Trophoblast cell (in vitro differentiated cells and primary cell): ENCODE measurements at regions not wholly inside any gene's neighbourhood (a gene's known extent, or its start where the extent isn't known, plus 50 kb on each side); places are given as distances from the start of the nearest gene placed in this dataset.
"Not testable (repeated sequence)": the region's sequence is repeated elsewhere in the genome, so short reads cannot be mapped to it uniquely, and the experiment has no call there.

Source experiments
- DNase-seq, 2 donors: peaks; one replicate each; pipeline ENCODE4 v3.0.0-alpha.2; 2016
- H2AFZ ChIP-seq: 2 replicates; pipeline ENCODE4 v1.6.1; 2013; ENCODE audit warnings: low read length, moderate library complexity, mild to moderate bottlenecking; ENCODE audit not compliant: insufficient read depth, poor library complexity
- H2AK5ac ChIP-seq: 2 replicates; pipeline ENCODE4 v1.6.1; 2013; ENCODE audit warnings: mild to moderate bottlenecking, low read length
- H2BK120ac ChIP-seq: 2 replicates; pipeline ENCODE4 v1.6.1; 2013; ENCODE audit warnings: low read length, mild to moderate bottlenecking, moderate library complexity; ENCODE audit not compliant: insufficient read depth, poor library complexity
- H2BK12ac ChIP-seq: 2 replicates; pipeline ENCODE4 v1.6.1; 2013; ENCODE audit warnings: mild to moderate bottlenecking, low read length, moderate library complexity
- H2BK5ac ChIP-seq: 2 replicates; pipeline ENCODE4 v1.6.1; 2013; ENCODE audit warnings: low read length, low read depth, moderate library complexity, mild to moderate bottlenecking; ENCODE audit not compliant: poor library complexity
- H3K14ac ChIP-seq: 2 replicates; pipeline ENCODE4 v1.6.1; 2013; ENCODE audit warnings: mild to moderate bottlenecking, low read length
- H3K18ac ChIP-seq: 2 replicates; pipeline ENCODE4 v1.6.1; 2013; ENCODE audit warnings: mild to moderate bottlenecking, low read length
- H3K23ac ChIP-seq: 2 replicates; pipeline ENCODE4 v1.6.1; 2013; ENCODE audit warnings: low read length
- H3K27ac ChIP-seq: 2 replicates; pipeline ENCODE4 v1.5.1; 2013; ENCODE audit warnings: low read depth, mild to moderate bottlenecking, inconsistent platforms, low read length, moderate library complexity
- H3K27me3 ChIP-seq: 2 replicates; pipeline ENCODE4 v1.6.1; 2013; ENCODE audit warnings: inconsistent platforms, mild to moderate bottlenecking, low read length, moderate library complexity; ENCODE audit not compliant: insufficient read depth
- H3K36me3 ChIP-seq, 2 experiments: 1 replicate in 1 of 2; 2 replicates in 1 of 2; pipeline ENCODE4 v1.6.1; 2013; ENCODE audit warnings: low read length in 2 of 2, mild to moderate bottlenecking in 2 of 2, moderate library complexity in 1 of 2; ENCODE audit not compliant: insufficient read depth in 2 of 2, control insufficient read depth in 1 of 2
- H3K4ac ChIP-seq: 2 replicates; pipeline ENCODE4 v1.6.1; 2013; ENCODE audit warnings: low read depth, mild to moderate bottlenecking, low read length, moderate library complexity
- H3K4me1 ChIP-seq, 2 experiments: 1 replicate in 1 of 2; 2 replicates in 1 of 2; pipeline ENCODE4 v1.6.1; 2013; ENCODE audit warnings: low read length in 2 of 2, mild to moderate bottlenecking in 2 of 2, moderate library complexity in 1 of 2; ENCODE audit not compliant: insufficient read depth in 2 of 2, control insufficient read depth in 1 of 2
- H3K4me2 ChIP-seq: 2 replicates; pipeline ENCODE4 v1.6.1; 2013; ENCODE audit warnings: inconsistent platforms, mild to moderate bottlenecking, low read length, moderate library complexity
- H3K4me3 ChIP-seq: 2 replicates; pipeline ENCODE4 v1.5.1; 2013; ENCODE audit warnings: mild to moderate bottlenecking, low read depth, low read length, inconsistent platforms
- H3K79me1 ChIP-seq: one replicate; pipeline ENCODE4 v1.6.1; 2013; ENCODE audit warnings: low read length
- H3K79me2 ChIP-seq: 2 replicates; pipeline ENCODE4 v1.6.1; 2013; ENCODE audit warnings: low read length, mild to moderate bottlenecking; ENCODE audit not compliant: control insufficient read depth, insufficient read depth, poor library complexity
- H3K9ac ChIP-seq: 2 replicates; pipeline ENCODE4 v1.6.1; 2013; ENCODE audit warnings: mild to moderate bottlenecking, low read length
- H3K9me3 ChIP-seq: 2 replicates; pipeline ENCODE4 v1.6.1; 2013; ENCODE audit warnings: low read depth, mild to moderate bottlenecking, control low read depth, inconsistent platforms, low read length; ENCODE audit not compliant: insufficient read depth
- H4K12ac ChIP-seq: 2 replicates; pipeline ENCODE4 v1.6.1; 2013; ENCODE audit warnings: low read depth, mild to moderate bottlenecking, low read length, moderate library complexity
- H4K8ac ChIP-seq: 2 replicates; pipeline ENCODE4 v1.6.1; 2013; ENCODE audit warnings: low read depth, mild to moderate bottlenecking, low read length, moderate library complexity
- H4K91ac ChIP-seq: one replicate; pipeline ENCODE4 v1.6.1; 2013; ENCODE audit warnings: low read depth, mild to moderate bottlenecking, low read length, moderate library complexity
- WGBS: extraction: QIAGEN DNeasy Blood & Tissue Kit; methylation state at CpG from one replicate; pipeline ENCODE4 v1.1.7; 2013; ENCODE audit warnings: missing lambda C conversion rate; ENCODE audit not compliant: insufficient read length, insufficient coverage; ENCODE audit errors: extremely low coverage; 5-methylcytosine and 5-hydroxymethylcytosine counted together

DNA sequence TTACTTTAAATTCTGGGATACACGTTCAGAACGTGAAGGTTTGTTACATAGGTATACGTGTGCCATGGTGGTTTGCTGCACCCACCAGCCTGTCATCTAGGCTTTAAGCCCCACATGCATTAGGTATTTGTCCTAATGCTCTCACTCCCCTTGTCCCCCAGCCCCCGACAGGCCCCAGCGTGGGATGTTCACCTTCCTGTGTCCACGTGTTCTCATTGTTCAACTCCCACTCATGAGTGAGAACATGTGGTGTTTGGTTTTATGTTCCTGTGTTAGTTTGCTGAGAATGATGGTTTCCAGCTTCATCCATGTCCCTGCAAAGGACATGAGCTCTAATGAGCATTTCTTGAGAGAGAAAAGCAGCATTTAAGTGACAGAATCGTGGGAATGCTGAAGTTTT lies 726.6 kb downstream of the TDRD15 start:
- not testable (repeated sequence) for H3K14ac ChIP-seq, DNase-seq, H3K27ac ChIP-seq, H3K27me3 ChIP-seq, H3K9ac ChIP-seq, H3K4me1 ChIP-seq, H4K12ac ChIP-seq, H2BK120ac ChIP-seq, H3K4ac ChIP-seq, H2AFZ ChIP-seq, H3K23ac ChIP-seq, H3K18ac ChIP-seq, H2AK5ac ChIP-seq, H2BK5ac ChIP-seq, H3K36me3 ChIP-seq, H3K4me3 ChIP-seq, H3K4me2 ChIP-seq, H3K9me3 ChIP-seq, H3K79me2 ChIP-seq, H3K79me1 ChIP-seq, H4K91ac ChIP-seq, H4K8ac ChIP-seq, H2BK12ac ChIP-seq
- no CpG with 5 or more reads among the region's 7 CpGs for WGBS

DNA sequence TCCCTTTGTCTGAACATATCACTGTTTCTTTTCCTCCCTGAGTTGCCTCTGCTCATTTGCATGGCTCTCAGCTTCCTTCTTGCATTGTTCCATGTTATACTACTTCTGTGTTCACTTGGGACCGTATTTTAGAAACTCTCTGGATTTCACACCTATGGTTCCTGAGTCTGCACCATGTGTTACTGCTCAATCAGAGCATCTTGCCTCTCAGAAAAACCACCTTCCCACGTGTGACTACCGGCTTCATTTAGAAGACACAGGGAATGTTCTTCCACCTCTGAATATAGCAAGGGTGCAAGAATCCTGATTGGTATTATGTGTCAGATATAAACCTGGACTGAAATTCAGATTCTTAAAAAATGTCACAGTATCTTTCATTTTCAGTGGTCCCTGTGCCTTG lies 731.2 kb downstream of the TDRD15 start:
- H2AFZ ChIP-seq = no peak overlapping the region

DNA sequence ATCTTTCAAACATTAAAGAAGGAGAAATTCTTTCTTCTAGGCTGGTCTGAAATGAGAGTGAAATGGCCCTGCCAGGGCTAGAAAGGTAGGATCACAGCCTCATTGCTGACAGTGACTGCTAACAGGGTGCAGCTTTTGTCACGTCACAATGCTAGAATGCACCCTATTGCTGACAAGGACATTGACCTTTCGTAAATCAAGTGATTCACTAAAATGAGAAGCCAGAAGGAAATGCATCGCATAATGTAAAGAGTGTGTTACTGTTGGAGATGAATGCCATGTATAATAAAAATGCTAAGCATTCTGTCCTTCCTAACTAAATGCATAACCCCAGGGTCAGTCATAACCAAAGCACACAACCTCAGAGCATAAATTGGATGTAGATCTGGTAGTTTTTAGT lies 732.9 kb downstream of the TDRD15 start:
- Histone ChIP-seq H3K36me3 (no peaks in the 10 kb centered on the region), H3K4me1 (no peaks in the 10 kb centered on the region), H3K4me3 (no peak overlapping the region), H2AK5ac (no peak overlapping the region), H4K91ac (no peak overlapping the region), H2BK120ac (no peak overlapping the region), H3K27ac (no peak overlapping the region), H3K9me3 (no peaks in the 10 kb centered on the region), H2BK5ac (no peak overlapping the region), H3K4ac (no peak overlapping the region), H2AFZ (no peak overlapping the region), H3K4me2 (no peak overlapping the region), H2BK12ac (no peak overlapping the region), H3K27me3 (no peaks in the 10 kb centered on the region), H3K14ac (no peak overlapping the region), H3K9ac (no peak overlapping the region), H3K18ac (no peak overlapping the region), H3K79me1 (no peaks in the 10 kb centered on the region), H3K23ac (no peak overlapping the region), H4K12ac (no peak overlapping the region), H4K8ac (no peak overlapping the region), H3K79me2 (no peaks in the 10 kb centered on the region)
- DNase-seq = no peak
- no CpG with 5 or more reads among the region's 3 CpGs for WGBS

More for the DNA sequence above, 731.2 kb downstream of the TDRD15 start:
- Histone ChIP-seq H3K18ac (no peak overlapping the region), H3K79me2 (no peaks in the 10 kb centered on the region), H3K9ac (no peak overlapping the region), H2AK5ac (no peak overlapping the region), H3K9me3 (no peaks in the 10 kb centered on the region), H3K79me1 (no peaks in the 10 kb centered on the region), H3K36me3 (no peaks in the 10 kb centered on the region), H4K91ac (no peak overlapping the region), H2BK120ac (no peak overlapping the region), H3K4me2 (no peak overlapping the region), H3K4me1 (no peaks in the 10 kb centered on the region), H4K8ac (no peak overlapping the region), H3K4ac (no peak overlapping the region), H3K14ac (no peak overlapping the region), H3K27ac (no peak overlapping the region), H3K27me3 (no peaks in the 10 kb centered on the region), H3K23ac (no peak overlapping the region), H2BK5ac (no peak overlapping the region), H4K12ac (no peak overlapping the region), H2BK12ac (no peak overlapping the region), H3K4me3 (no peak overlapping the region)
- no peak for DNase-seq
- WGBS = no CpG with 5 or more reads among the region's 3 CpGs

DNA sequence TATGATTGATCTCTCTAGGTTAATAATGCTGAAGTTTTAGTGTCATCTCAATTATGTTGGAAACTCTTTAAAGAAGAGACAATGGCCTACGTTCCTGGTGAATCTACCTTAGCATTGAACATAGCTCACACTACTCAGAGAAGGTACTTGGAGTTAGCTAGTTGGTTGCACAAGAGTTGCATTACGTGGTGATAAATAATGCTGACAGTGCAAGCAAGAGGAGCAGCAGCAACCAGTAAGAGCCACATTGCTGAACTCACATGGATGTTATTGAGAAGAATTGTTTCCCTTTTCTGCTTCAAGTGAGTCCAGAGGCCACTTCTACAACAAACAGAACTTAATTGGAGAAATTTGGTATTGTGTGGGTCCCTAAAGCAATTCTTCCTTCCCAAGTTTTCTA lies 737.1 kb downstream of the TDRD15 start:
- no peak overlapping the region for H4K12ac ChIP-seq
- no peak overlapping the region for H3K4ac ChIP-seq
- H3K27me3 ChIP-seq = no peaks in the 10 kb centered on the region
- H3K79me2 ChIP-seq = no peaks in the 10 kb centered on the region
- H3K4me3 ChIP-seq = no peak overlapping the region
- no peak overlapping the region for H2AFZ ChIP-seq
- H3K18ac ChIP-seq = no peak overlapping the region
- no peak overlapping the region for H3K4me2 ChIP-seq
- no peak overlapping the region for H2BK120ac ChIP-seq
- H3K23ac ChIP-seq = no peak overlapping the region
- no peak overlapping the region for H4K8ac ChIP-seq
- H2BK5ac ChIP-seq = no peak overlapping the region
- no peak overlapping the region for H4K91ac ChIP-seq
- no peaks in the 10 kb centered on the region for H3K36me3 ChIP-seq
- no peak overlapping the region for H2AK5ac ChIP-seq
- WGBS = no CpG with 5 or more reads among the region's 2 CpGs
- H3K9me3 ChIP-seq = no peaks in the 10 kb centered on the region
- H3K27ac ChIP-seq = no peak overlapping the region
- H3K14ac ChIP-seq = no peak overlapping the region
- DNase-seq = no peak
- no peak overlapping the region for H3K9ac ChIP-seq
- H2BK12ac ChIP-seq = no peak overlapping the region
- H3K79me1 ChIP-seq = no peaks in the 10 kb centered on the region
- no peaks in the 10 kb centered on the region for H3K4me1 ChIP-seq
